Fibroblast of gingiva (primary cell): ENCODE measurements at regions not wholly inside any gene's neighbourhood (a gene's known extent, or its start where the extent isn't known, plus 50 kb on each side); places are given as distances from the start of the nearest gene placed in this dataset.

Experiments used
- DNase-seq: peaks from one replicate; pipeline ENCODE4 v3.0.0-alpha.2; 2011; ENCODE audit warnings: low read depth

GRCh38 chr1:59057796-59058195, 239.1 kb upstream of the FGGY start:
- peak; percentile 62 for DNase-seq

GRCh38 chr1:59058665-59059439, 238.0 kb upstream of the FGGY start:
- no peak for DNase-seq

- peak; percentile 96 for DNase-seq
Observed at GRCh38 chr1:59061876-59062275, 235.0 kb upstream of the FGGY start.

- DNase-seq: peak; percentile 44
Observed at GRCh38 chr1:59062743-59063142, 234.2 kb upstream of the FGGY start.

- no peak for DNase-seq
Observed at GRCh38 chr1:59063501-59063900, 233.4 kb upstream of the FGGY start.

GRCh38 chr1:59064592-59064991, 232.3 kb upstream of the FGGY start:
- no peak for DNase-seq

- DNase-seq: no peak
Observed at GRCh38 chr1:59066236-59066635, 230.7 kb upstream of the FGGY start.

GRCh38 chr1:59070610-59071009, 226.3 kb upstream of the FGGY start:
- DNase-seq: no peak

GRCh38 chr1:59071289-59071688, 225.6 kb upstream of the FGGY start:
- DNase-seq: no peak

- no peak for DNase-seq
Observed at GRCh38 chr1:59071876-59072582, 224.9 kb upstream of the FGGY start.

- DNase-seq: no peak
Observed at GRCh38 chr1:59072583-59072947, 224.3 kb upstream of the FGGY start.

GRCh38 chr1:59074598-59074997, 222.3 kb upstream of the FGGY start:
- no peak for DNase-seq

GRCh38 chr1:59075021-59075420, 221.9 kb upstream of the FGGY start:
- no peak for DNase-seq

- DNase-seq: peak; percentile 20
Observed at GRCh38 chr1:59076612-59077011, 220.3 kb upstream of the FGGY start.

- DNase-seq: no peak
Observed at GRCh38 chr1:59077466-59078069, 219.3 kb upstream of the FGGY start.

GRCh38 chr1:59078070-59078800, 218.7 kb upstream of the FGGY start:
- no peak for DNase-seq

- DNase-seq: no peak
Observed at GRCh38 chr1:59078866-59079265, 218.0 kb upstream of the FGGY start.

- DNase-seq: peak; percentile 6
Observed at GRCh38 chr1:59079434-59080140, 217.3 kb upstream of the FGGY start.

- peak; percentile 49 for DNase-seq
Observed at GRCh38 chr1:59081181-59081580, 215.7 kb upstream of the FGGY start.

GRCh38 chr1:59081795-59082194, 215.1 kb upstream of the FGGY start:
- no peak for DNase-seq

- DNase-seq: no peak
Observed at GRCh38 chr1:59083946-59084865, 212.7 kb upstream of the FGGY start.
